ENCODE measurements at regions not wholly inside any gene's neighbourhood (a gene's known extent, or its start where the extent isn't known, plus 50 kb on each side); places are given as distances from the start of the nearest gene placed in this dataset.

GRCh38 chr21:17738176-17738953 is 80.8 kb downstream of the C21orf91 start:
- Histone ChIP-seq H4K20me1 (ENCODE audit: insufficient read depth) (no peaks in the 10 kb centered on the region), H2AFZ (no peak overlapping the region), H3K79me2 (ENCODE audit: low read depth) (no peaks in the 10 kb centered on the region), H3K4me3 (no peak overlapping the region), H3K27me3 (ENCODE audit: insufficient read depth, low read depth) (no peaks in the 10 kb centered on the region), H3F3A (ENCODE audit: insufficient read depth, low read depth) (peaks cover 11% of the 10 kb centered on the region; the same call in 1 of the 2 replicates), H3K4me1 (replicated peaks; ENCODE audit: insufficient read depth) (peaks cover 24% of the 10 kb centered on the region), H3K4me2 (no peak overlapping the region), H3K36me3 (ENCODE audit: low read depth) (no peaks in the 10 kb centered on the region), H3K27ac (no peak overlapping the region), H3K9me2 (ENCODE audit: insufficient read depth) (no peaks in the 10 kb centered on the region; the same call in 1 of the 2 replicates), H3K9me3 (ENCODE audit: insufficient read depth, low read depth) (no peaks in the 10 kb centered on the region)
- ChIA-PET CTCF (no interaction called here), POLR2A (ENCODE audit: unreplicated experiment) (no interaction called here)
- intact Hi-C loops (cut with micrococcal nuclease; ENCODE audit: unreplicated experiment) = no loop called here
- no peak for TF ChIP-seq EZH2 (IDR thresholded peaks at IDR 0.05; ENCODE audit: low read depth)
- TF ChIP-seq, protein P1, sequence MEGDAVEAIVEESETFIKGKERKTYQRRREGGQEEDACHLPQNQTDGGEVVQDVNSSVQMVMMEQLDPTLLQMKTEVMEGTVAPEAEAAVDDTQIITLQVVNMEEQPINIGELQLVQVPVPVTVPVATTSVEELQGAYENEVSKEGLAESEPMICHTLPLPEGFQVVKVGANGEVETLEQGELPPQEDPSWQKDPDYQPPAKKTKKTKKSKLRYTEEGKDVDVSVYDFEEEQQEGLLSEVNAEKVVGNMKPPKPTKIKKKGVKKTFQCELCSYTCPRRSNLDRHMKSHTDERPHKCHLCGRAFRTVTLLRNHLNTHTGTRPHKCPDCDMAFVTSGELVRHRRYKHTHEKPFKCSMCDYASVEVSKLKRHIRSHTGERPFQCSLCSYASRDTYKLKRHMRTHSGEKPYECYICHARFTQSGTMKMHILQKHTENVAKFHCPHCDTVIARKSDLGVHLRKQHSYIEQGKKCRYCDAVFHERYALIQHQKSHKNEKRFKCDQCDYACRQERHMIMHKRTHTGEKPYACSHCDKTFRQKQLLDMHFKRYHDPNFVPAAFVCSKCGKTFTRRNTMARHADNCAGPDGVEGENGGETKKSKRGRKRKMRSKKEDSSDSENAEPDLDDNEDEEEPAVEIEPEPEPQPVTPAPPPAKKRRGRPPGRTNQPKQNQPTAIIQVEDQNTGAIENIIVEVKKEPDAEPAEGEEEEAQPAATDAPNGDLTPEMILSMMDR (conservative IDR thresholded peaks at IDR 0.05) = no peak
- no TSS peak for BruUV-seq (replicated peaks)
- DNase-seq = no peak

DNA sequence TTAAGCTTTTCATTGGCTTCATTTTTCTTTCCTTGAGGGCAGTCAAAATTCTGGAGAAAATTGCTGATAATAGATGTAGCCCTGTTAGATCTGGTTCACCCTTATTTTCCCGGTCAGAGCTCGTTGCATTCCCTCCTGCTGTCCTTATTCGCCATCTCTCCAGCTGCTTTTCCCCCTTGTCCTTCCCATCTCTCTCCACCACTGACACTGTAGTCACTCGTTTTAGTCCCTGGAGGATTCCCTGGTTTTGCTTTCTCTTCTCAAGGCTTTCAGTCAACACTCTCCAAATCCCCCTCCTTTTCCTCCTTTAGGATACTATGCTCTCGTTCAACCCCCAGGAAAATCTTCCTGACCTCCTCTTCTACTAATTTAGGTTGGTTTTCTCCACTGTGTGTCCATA is 83.1 kb downstream of the C21orf91 start:
- Histone ChIP-seq H3K27me3 (ENCODE audit: insufficient read depth, low read depth) (no peaks in the 10 kb centered on the region), H3K27ac (no peak overlapping the region), H3K9me2 (ENCODE audit: insufficient read depth) (no peaks in the 10 kb centered on the region), H3K4me1 (replicated peaks; ENCODE audit: insufficient read depth) (peaks cover 4% of the 10 kb centered on the region), H4K20me1 (ENCODE audit: insufficient read depth) (no peaks in the 10 kb centered on the region), H3K79me2 (ENCODE audit: low read depth) (no peaks in the 10 kb centered on the region), H3F3A (ENCODE audit: insufficient read depth, low read depth) (no peaks in the 10 kb centered on the region), H3K36me3 (ENCODE audit: low read depth) (no peaks in the 10 kb centered on the region), H3K4me3 (no peak overlapping the region), H3K9me3 (ENCODE audit: insufficient read depth, low read depth) (no peaks in the 10 kb centered on the region), H3K4me2 (no peak overlapping the region), H2AFZ (no peak overlapping the region)
- BruUV-seq (replicated peaks) = no TSS peak
- intact Hi-C loops (cut with micrococcal nuclease; ENCODE audit: unreplicated experiment) = no loop called here
- ChIA-PET POLR2A (ENCODE audit: unreplicated experiment) (no interaction called here), CTCF (no interaction called here)
- no peak for TF ChIP-seq EZH2 (IDR thresholded peaks at IDR 0.05; ENCODE audit: low read depth)
- TF ChIP-seq, protein P1 (conservative IDR thresholded peaks at IDR 0.05) = no peak
- no peak for DNase-seq

- no peak overlapping the region for H3K4me3 ChIP-seq
- no peaks in the 10 kb centered on the region for H3K9me3 ChIP-seq (ENCODE audit: insufficient read depth, low read depth)
- H3K79me2 ChIP-seq (ENCODE audit: low read depth) = no peaks in the 10 kb centered on the region
- DNase-seq = no peak
- H3K4me2 ChIP-seq = no peak overlapping the region
- H3K36me3 ChIP-seq (ENCODE audit: low read depth) = no peaks in the 10 kb centered on the region
- POLR2A ChIA-PET (ENCODE audit: unreplicated experiment) = no interaction called here
- CTCF ChIA-PET = no interaction called here
- 0 out of 2 replicates have a peak, but pooled peaks cover 3% of the 10 kb centered on the region for H3K4me1 ChIP-seq (replicated peaks; ENCODE audit: insufficient read depth)
- no peak overlapping the region for H3K27ac ChIP-seq
- H4K20me1 ChIP-seq (ENCODE audit: insufficient read depth) = no peaks in the 10 kb centered on the region
- intact Hi-C loops (cut with micrococcal nuclease; ENCODE audit: unreplicated experiment) = no loop called here
- BruUV-seq (replicated peaks) = no TSS peak
- no peaks in the 10 kb centered on the region for H3F3A ChIP-seq (ENCODE audit: insufficient read depth, low read depth)
- no peak for TF ChIP-seq EZH2 (IDR thresholded peaks at IDR 0.05; ENCODE audit: low read depth)
- TF ChIP-seq, protein P1 (conservative IDR thresholded peaks at IDR 0.05) = no peak
- no peaks in the 10 kb centered on the region for H3K9me2 ChIP-seq (ENCODE audit: insufficient read depth)
- no peaks in the 10 kb centered on the region for H3K27me3 ChIP-seq (ENCODE audit: insufficient read depth, low read depth)
- H2AFZ ChIP-seq = no peak overlapping the region
Observed at GRCh38 chr21:17733209-17733608, 85.9 kb downstream of the C21orf91 start.

Measured in PC-9 (cell line).